Neuron (in vitro differentiated cells): ENCODE measurements at regions not wholly inside any gene's neighbourhood (a gene's known extent, or its start where the extent isn't known, plus 50 kb on each side); places are given as distances from the start of the nearest gene placed in this dataset.
"Not testable (repeated sequence)": the region's sequence is repeated elsewhere in the genome, so short reads cannot be mapped to it uniquely, and the experiment has no call there.

Source experiments
- H2AFZ ChIP-seq: one replicate; pipeline ENCODE4 v1.6.1; 2013; ENCODE audit warnings: low read depth, mild to moderate bottlenecking, inconsistent platforms, low read length, moderate library complexity
- H3K27me3 ChIP-seq: one replicate; pipeline ENCODE4 v1.6.1; 2013; ENCODE audit warnings: low read length; ENCODE audit not compliant: insufficient read depth
- H3K36me3 ChIP-seq: one replicate; pipeline ENCODE4 v1.6.1; 2013; ENCODE audit warnings: low read length; ENCODE audit not compliant: insufficient read depth
- H3K4me1 ChIP-seq: one replicate; pipeline ENCODE4 v1.6.1; 2013; ENCODE audit warnings: low read length; ENCODE audit not compliant: insufficient read depth
- H3K4me3 ChIP-seq: 2 replicates; pipeline ENCODE4 v1.5.1; 2013; ENCODE audit warnings: mild to moderate bottlenecking, low read length, moderate library complexity
- H3K9me3 ChIP-seq: one replicate; pipeline ENCODE4 v1.6.1; 2013; ENCODE audit warnings: low read length

- no peaks in the 10 kb centered on the region for H3K36me3 ChIP-seq
- no peak overlapping the region for H3K4me3 ChIP-seq
- no peaks in the 10 kb centered on the region for H3K27me3 ChIP-seq
- H2AFZ ChIP-seq: no peak overlapping the region
- H3K4me1 ChIP-seq: no peaks in the 10 kb centered on the region
- H3K9me3 ChIP-seq: peaks cover 2% of the 10 kb centered on the region
Measured at GRCh38 chr12:19811922-19812321, 372.6 kb downstream of the AEBP2 start.

GRCh38 chr12:19819231-19819630 is 379.9 kb downstream of the AEBP2 start:
- Histone ChIP-seq H3K4me3 (no peak overlapping the region), H3K27me3 (no peaks in the 10 kb centered on the region), H3K36me3 (no peaks in the 10 kb centered on the region), H3K4me1 (no peaks in the 10 kb centered on the region), H2AFZ (no peak overlapping the region), H3K9me3 (peaks cover 2% of the 10 kb centered on the region)

GRCh38 chr12:19822476-19822875 is 383.2 kb downstream of the AEBP2 start:
- Histone ChIP-seq H3K9me3 (peaks cover 2% of the 10 kb centered on the region), H3K27me3 (no peaks in the 10 kb centered on the region), H3K4me1 (no peaks in the 10 kb centered on the region), H2AFZ (no peak overlapping the region), H3K4me3 (no peak overlapping the region), H3K36me3 (no peaks in the 10 kb centered on the region)

GRCh38 chr12:19823326-19823725 is 384.0 kb downstream of the AEBP2 start:
- H3K4me1 ChIP-seq, H3K9me3 ChIP-seq, H3K36me3 ChIP-seq, H2AFZ ChIP-seq, H3K4me3 ChIP-seq, H3K27me3 ChIP-seq: not testable (repeated sequence)

DNA sequence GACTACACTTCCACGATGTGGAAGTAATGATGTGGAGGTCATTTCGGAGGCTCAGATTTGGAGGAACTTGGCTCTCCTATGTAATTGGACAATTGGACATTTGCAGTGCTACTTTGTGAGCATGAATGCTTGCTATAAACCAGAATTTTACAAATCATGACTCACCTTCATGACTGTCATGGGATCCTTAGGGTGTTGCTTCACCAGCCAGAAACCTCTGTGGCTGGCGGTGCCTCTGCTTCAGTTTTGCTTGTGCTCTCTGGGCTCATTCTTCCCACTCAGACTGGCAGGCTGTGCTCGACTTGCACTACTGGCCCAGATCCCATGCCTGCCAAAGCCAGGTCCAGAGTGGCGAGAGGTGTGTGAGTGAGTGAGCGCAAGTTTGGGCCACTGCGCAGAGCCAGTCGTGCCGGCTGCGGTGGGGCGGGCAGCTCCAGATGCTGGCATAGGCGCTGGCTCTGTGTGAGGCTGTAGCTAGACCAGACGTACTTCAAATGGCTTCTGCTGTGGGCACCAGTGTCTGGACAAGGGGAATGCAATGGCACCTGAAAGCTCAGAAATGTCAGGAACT is 387.8 kb downstream of the AEBP2 start:
- Histone ChIP-seq H3K4me1 (no peaks in the 10 kb centered on the region), H2AFZ (no peak overlapping the region), H3K9me3 (peaks cover 2% of the 10 kb centered on the region), H3K4me3 (no peak overlapping the region), H3K36me3 (no peaks in the 10 kb centered on the region), H3K27me3 (no peaks in the 10 kb centered on the region)

DNA sequence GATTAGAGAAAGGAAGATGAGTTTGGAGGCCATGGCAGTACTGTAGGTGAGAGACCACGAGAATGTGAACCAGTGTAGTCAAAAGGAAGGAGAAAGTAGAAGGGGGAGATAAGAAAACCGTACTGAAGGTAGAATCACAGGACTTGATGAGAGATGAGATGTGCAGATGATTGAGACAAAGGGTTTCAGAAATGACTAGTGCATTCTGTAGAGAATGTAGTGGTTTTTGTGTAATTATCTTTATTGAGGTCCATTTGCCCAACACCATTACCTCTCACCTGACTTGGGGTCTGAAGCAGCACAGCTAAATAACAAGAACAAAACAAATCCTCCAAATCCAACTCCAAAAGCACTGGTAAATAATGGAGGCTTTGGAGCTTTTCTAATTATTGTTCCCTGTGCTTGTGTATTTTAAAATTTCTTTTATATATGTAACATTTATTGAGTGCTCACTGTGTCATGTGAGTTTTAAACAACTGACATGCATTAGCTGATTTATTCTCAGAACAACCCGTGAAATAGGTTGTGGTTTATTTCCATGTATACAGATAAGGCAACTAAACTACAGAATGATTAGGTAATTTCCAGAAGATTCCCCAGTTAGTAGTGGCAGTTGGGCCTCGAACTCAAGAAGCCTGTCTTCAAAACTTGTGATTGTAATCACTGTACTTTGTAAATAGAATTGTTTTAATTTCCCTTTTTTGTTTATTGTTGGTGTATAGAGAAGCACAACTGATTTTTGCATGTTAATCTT is 390.0 kb downstream of the AEBP2 start:
- Histone ChIP-seq H3K4me3 (no peak overlapping the region), H3K27me3 (no peaks in the 10 kb centered on the region), H2AFZ (no peak overlapping the region), H3K36me3 (no peaks in the 10 kb centered on the region), H3K4me1 (no peaks in the 10 kb centered on the region), H3K9me3 (peaks cover 2% of the 10 kb centered on the region)

DNA sequence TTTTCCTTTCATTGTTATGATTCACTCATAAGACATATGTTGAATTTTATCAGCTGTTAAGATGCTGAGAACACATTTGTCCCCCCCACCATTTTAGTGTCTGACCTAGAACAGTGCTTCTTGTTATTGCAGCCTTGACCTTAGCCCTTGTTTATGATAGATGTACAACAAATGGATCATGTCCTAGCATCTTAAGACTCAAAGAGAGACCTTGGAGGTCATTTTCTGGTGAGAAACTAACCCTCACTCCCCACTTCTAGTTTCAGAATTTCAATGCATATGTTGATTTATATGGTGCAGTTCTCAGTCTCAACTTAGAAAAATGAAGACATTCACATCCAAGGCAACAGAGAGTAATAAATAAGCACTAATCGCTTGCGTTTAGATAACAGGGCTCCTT is 391.2 kb downstream of the AEBP2 start:
- peaks cover 2% of the 10 kb centered on the region for H3K9me3 ChIP-seq
- no peak overlapping the region for H2AFZ ChIP-seq
- H3K27me3 ChIP-seq: no peaks in the 10 kb centered on the region
- H3K4me3 ChIP-seq: no peak overlapping the region
- H3K4me1 ChIP-seq: no peaks in the 10 kb centered on the region
- no peaks in the 10 kb centered on the region for H3K36me3 ChIP-seq

GRCh38 chr12:19833775-19834501 is 394.6 kb downstream of the AEBP2 start:
- Histone ChIP-seq H3K4me3 (no peak overlapping the region), H3K4me1 (no peaks in the 10 kb centered on the region), H3K36me3 (no peaks in the 10 kb centered on the region), H3K27me3 (no peaks in the 10 kb centered on the region), H3K9me3 (no peaks in the 10 kb centered on the region), H2AFZ (no peak overlapping the region)

DNA sequence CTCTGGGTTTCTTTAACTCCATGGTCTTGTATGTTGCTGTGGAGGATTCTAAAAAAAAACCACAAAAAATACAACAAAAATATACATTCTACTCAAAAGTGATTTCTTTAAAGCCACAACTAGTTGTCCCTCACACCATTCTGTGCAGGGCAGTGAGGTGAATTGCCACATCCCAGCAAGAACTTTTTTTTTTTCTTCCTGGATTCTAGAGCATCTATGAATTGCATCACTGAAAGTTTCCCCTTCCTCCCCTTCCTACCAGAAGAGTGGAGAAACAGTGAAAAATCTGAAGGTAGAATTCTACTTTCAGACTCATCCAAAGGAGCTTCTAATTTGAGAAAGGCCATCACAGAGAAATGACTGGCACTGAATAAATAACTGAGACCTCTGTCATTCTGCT is 395.3 kb downstream of the AEBP2 start:
- Histone ChIP-seq H3K36me3 (no peaks in the 10 kb centered on the region), H3K4me1 (no peaks in the 10 kb centered on the region), H2AFZ (no peak overlapping the region), H3K9me3 (no peaks in the 10 kb centered on the region), H3K4me3 (no peak overlapping the region), H3K27me3 (no peaks in the 10 kb centered on the region)

- Histone ChIP-seq H3K27me3 (no peaks in the 10 kb centered on the region), H2AFZ (no peak overlapping the region), H3K9me3 (no peaks in the 10 kb centered on the region), H3K4me1 (no peaks in the 10 kb centered on the region), H3K4me3 (no peak overlapping the region), H3K36me3 (no peaks in the 10 kb centered on the region)
Measured at GRCh38 chr12:19836056-19836455, 396.8 kb downstream of the AEBP2 start.

DNA sequence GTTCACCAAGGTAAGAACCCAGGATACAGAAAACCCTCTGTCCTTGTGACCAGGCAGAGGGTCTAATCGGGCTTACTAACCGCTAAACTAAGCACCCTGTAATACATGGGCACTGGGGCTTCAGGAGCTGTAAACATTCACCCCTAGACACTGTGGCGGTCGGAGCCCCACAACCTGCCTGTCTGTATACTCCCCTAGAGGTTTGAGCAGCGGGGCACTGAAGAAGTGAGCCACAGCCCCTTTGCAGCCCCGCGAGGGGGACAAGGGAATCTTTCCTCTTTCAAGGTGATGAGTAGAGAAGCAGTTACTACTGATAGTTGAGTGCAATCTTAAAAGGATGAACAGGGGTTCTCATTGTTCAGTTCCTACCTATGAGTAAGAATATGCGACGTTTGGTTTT is 397.2 kb downstream of the AEBP2 start:
- no peak overlapping the region for H2AFZ ChIP-seq
- H3K4me3 ChIP-seq: no peak overlapping the region
- H3K4me1 ChIP-seq: no peaks in the 10 kb centered on the region
- H3K9me3 ChIP-seq: no peaks in the 10 kb centered on the region
- H3K27me3 ChIP-seq: no peaks in the 10 kb centered on the region
- no peaks in the 10 kb centered on the region for H3K36me3 ChIP-seq

GRCh38 chr12:19837543-19837942 is 398.3 kb downstream of the AEBP2 start:
- H3K27me3 ChIP-seq: no peaks in the 10 kb centered on the region
- H3K9me3 ChIP-seq: no peaks in the 10 kb centered on the region
- no peaks in the 10 kb centered on the region for H3K36me3 ChIP-seq
- H2AFZ ChIP-seq: no peak overlapping the region
- no peak overlapping the region for H3K4me3 ChIP-seq
- H3K4me1 ChIP-seq: no peaks in the 10 kb centered on the region

DNA sequence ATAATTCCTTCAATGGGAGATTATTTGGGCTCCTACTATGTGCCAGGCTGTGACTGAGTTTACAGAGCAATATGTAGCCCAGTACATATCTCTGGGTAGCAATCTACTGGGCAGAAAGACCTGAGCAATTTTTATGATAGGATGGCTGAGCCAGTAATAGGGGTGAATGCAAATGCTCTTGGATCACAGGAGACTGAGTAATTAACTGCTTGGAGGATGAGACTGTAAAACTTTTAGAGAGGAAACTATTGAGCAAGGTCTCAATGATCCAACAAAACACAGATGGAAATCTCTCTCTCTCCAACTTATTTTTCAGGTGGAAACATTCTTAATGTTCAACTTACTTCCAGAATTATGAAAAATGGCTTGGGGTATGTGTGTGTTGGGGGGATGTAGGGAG is 402.2 kb downstream of the AEBP2 start:
- no peaks in the 10 kb centered on the region for H3K9me3 ChIP-seq

More for the DNA sequence above, 402.2 kb downstream of the AEBP2 start:
- H3K36me3 ChIP-seq: no peaks in the 10 kb centered on the region
- H3K27me3 ChIP-seq: no peaks in the 10 kb centered on the region
- no peak overlapping the region for H2AFZ ChIP-seq
- no peak overlapping the region for H3K4me3 ChIP-seq
- no peaks in the 10 kb centered on the region for H3K4me1 ChIP-seq
